Lung (tissue), 11 donors: ENCODE measurements at regions not wholly inside any gene's neighbourhood (a gene's known extent, or its start where the extent isn't known, plus 50 kb on each side); places are given as distances from the start of the nearest gene placed in this dataset.

Source experiments
- ATAC-seq: fragments of 200-7000 bp; cut with Tn5 transposase; one replicate; pipeline ENCODE4 v1.9.1; 2020; ENCODE audit warnings: moderate number of reproducible peaks; ENCODE audit not compliant: insufficient read depth, low FRiP score
- DNase-seq, 3 donors: peaks; one replicate each; pipeline ENCODE4 v3.0.0-alpha.2; 2013 to 2017
- H3K27ac ChIP-seq, 2 donors: one replicate each; pipeline ENCODE4 v1.5.1; 2013; ENCODE audit warnings: mild to moderate bottlenecking in 2 of 2, moderate library complexity in 2 of 2, control low read depth in 1 of 2, inconsistent platforms in 1 of 2, low read depth in 1 of 2, low read length in 1 of 2
- H3K27me3 ChIP-seq, 3 donors: one replicate each; pipeline ENCODE4 v1.5.1; 2013; ENCODE audit warnings: low read length in 2 of 3; ENCODE audit not compliant: control insufficient read depth in 3 of 3, insufficient read depth in 3 of 3
- H3K36me3 ChIP-seq, 4 donors: one replicate each; pipeline ENCODE4 v1.5.1; 2013; ENCODE audit warnings: low read length in 4 of 4, mild to moderate bottlenecking in 1 of 4, moderate library complexity in 1 of 4; ENCODE audit not compliant: control insufficient read depth in 4 of 4, insufficient read depth in 4 of 4
- H3K4me1 ChIP-seq, 5 donors: one replicate each; pipeline ENCODE4 v1.5.1; 2013; ENCODE audit warnings: low read length in 5 of 5, mild to moderate bottlenecking in 2 of 5, moderate library complexity in 1 of 5; ENCODE audit not compliant: control insufficient read depth in 5 of 5, insufficient read depth in 5 of 5
- H3K4me3 ChIP-seq: one replicate; pipeline ENCODE4 v1.5.1; 2013; ENCODE audit warnings: mild to moderate bottlenecking, control low read depth, moderate library complexity
- H3K9ac ChIP-seq, 2 donors: one replicate each; pipeline ENCODE4 v1.5.1; 2013; ENCODE audit warnings: low read length in 2 of 2, control low read depth in 1 of 2; ENCODE audit not compliant: insufficient read depth in 1 of 2
- H3K9me3 ChIP-seq, 4 donors: one replicate each; pipeline ENCODE4 v1.5.1; 2013; ENCODE audit warnings: low read length in 3 of 4, mild to moderate bottlenecking in 1 of 4, moderate library complexity in 1 of 4; ENCODE audit not compliant: control insufficient read depth in 4 of 4, insufficient read depth in 3 of 4
- WGBS, 2 donors: extraction: QIAGEN DNeasy Blood & Tissue Kit; methylation state at CpG; one replicate each; pipeline ENCODE4 v1.1.7; 2013; 5-methylcytosine and 5-hydroxymethylcytosine counted together
- TF ChIP-seq, protein P1 (sequence below): IDR thresholded peaks from 2 replicates; pipeline ENCODE4 v1.5.1; 2012; ENCODE audit warnings: mild to moderate bottlenecking; ENCODE audit errors: control extremely low read depth, extremely low read depth
- donor health status: control.
- donor health status: control.
- donor health status: Bipolar disorder and iron deficiency.
- donor health status: healthy.
- donor health status: DM: yes; HTN: yes; CAD: no.

DNA sequence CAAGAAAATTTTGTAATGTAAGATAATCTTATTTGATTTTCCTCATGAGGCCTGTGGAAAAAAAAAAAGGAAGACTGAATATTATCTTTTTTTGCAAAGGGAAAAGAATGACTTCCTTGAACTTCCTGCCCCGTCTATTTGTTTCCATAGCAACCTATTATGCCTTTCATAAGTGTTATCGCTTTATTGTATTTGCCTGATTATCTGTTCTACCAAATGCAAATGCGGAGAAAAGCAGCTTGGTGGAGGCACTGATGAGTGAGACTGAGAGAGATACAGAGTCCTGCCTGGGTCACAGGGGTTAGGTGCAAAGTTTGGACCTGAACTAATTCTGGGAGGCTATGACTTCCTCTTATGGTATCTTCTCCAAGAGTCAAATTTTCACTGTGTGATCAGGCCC, 334.0 kb upstream of the KCNMB2 start:
- H3K4me3 ChIP-seq: no peak overlapping the region
- ATAC-seq (no peak), DNase-seq (peak in 1 of 3 donors; percentile 35)
- H3K4me1 ChIP-seq: peaks cover 0 to 5% (median 2%) of the 10 kb centered on the region in 5 donors
- TF ChIP-seq, protein P1, sequence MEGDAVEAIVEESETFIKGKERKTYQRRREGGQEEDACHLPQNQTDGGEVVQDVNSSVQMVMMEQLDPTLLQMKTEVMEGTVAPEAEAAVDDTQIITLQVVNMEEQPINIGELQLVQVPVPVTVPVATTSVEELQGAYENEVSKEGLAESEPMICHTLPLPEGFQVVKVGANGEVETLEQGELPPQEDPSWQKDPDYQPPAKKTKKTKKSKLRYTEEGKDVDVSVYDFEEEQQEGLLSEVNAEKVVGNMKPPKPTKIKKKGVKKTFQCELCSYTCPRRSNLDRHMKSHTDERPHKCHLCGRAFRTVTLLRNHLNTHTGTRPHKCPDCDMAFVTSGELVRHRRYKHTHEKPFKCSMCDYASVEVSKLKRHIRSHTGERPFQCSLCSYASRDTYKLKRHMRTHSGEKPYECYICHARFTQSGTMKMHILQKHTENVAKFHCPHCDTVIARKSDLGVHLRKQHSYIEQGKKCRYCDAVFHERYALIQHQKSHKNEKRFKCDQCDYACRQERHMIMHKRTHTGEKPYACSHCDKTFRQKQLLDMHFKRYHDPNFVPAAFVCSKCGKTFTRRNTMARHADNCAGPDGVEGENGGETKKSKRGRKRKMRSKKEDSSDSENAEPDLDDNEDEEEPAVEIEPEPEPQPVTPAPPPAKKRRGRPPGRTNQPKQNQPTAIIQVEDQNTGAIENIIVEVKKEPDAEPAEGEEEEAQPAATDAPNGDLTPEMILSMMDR: no peak
- no peak overlapping the region for H3K9ac ChIP-seq
- H3K27me3 ChIP-seq: no peaks in the 10 kb centered on the region
- no peaks in the 10 kb centered on the region for H3K36me3 ChIP-seq
- H3K9me3 ChIP-seq: no peaks in the 10 kb centered on the region
- H3K27ac ChIP-seq: no peak overlapping the region
- 29 to 35% methylated on average over 3 of the region's 3 CpGs for WGBS, 2 donors

DNA sequence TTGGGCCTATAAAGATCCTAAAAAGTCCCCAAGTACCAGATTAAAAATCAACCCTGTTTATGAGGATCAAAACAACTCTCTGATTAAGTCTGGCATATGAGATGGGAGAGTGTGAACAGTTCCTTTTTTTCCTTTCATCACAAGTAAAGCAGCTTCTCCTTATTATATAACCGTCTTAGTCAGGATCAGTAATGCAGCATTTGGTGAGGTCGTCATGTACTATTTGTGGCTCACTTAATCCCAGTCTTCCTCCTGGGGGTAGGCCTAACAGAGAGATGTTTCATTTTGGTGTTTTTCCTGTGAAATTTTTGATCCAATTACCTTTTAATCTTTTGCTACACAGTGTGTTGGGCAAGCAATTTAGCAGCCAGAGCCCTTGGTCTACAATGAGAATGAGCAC, 333.1 kb upstream of the KCNMB2 start:
- no peaks in the 10 kb centered on the region for H3K36me3 ChIP-seq
- H3K27ac ChIP-seq: no peak overlapping the region
- no peak overlapping the region for H3K9ac ChIP-seq
- no peaks in the 10 kb centered on the region for H3K27me3 ChIP-seq
- H3K4me3 ChIP-seq: no peak overlapping the region
- no peaks in the 10 kb centered on the region for H3K9me3 ChIP-seq
- no peak for DNase-seq
- no peak for ATAC-seq
- TF ChIP-seq, protein P1: no peak
- peaks cover 0 to 5% (median 2%) of the 10 kb centered on the region in 5 donors for H3K4me1 ChIP-seq
- 31 to 60% methylated on average over 2 of the region's 2 CpGs for WGBS, 2 donors

DNA sequence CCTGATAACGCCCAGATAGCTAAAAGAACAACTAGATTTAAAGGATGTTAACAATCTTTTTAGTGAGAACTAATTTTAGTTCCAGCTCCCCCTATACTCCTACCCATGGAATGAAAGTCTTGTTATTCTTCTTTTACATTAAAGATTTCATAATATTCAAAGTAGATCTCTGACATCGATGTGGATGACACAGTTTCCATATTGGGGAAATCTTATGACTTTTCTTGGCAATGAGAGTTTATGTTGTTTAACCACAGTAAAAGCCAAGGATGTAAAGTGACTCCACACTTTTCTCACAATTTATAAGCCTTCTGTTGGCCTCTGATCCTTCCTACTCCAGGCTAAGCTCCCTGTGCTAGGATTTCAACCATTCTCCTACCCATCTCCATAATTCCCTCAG, 332.6 kb upstream of the KCNMB2 start:
- no peak overlapping the region for H3K4me3 ChIP-seq
- peaks cover 0 to 5% (median under 1%) of the 10 kb centered on the region in 5 donors for H3K4me1 ChIP-seq
- no peaks in the 10 kb centered on the region for H3K36me3 ChIP-seq
- TF ChIP-seq, protein P1: no peak
- no peaks in the 10 kb centered on the region for H3K27me3 ChIP-seq
- no peaks in the 10 kb centered on the region for H3K9me3 ChIP-seq
- WGBS, 2 donors: 76 to 79% methylated on average over 2 of the region's 2 CpGs
- DNase-seq (no peak), ATAC-seq (no peak)
- H3K9ac ChIP-seq: no peak overlapping the region
- peak overlapping the region in 1 of 2 donors; percentile 33 for H3K27ac ChIP-seq

DNA sequence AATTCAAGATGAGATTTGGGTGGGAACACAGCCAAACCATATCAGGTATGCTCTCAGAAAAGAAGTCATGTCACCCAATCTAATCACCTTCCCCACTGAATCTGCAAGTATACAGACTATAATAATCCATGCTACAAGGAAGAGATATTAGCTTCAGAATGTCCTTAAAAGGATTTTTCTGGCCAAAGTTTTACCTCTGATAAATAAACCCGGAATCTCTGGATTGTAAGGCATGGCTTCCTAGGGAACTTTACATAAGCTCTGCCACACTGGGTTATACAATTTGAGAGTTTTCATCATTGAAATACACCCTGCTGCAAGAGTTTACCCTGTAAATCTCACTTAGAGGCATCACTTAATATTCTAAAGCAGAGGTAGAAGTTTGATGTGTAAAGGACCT, 330.5 kb upstream of the KCNMB2 start:
- DNase-seq (no peak), ATAC-seq (no peak)
- TF ChIP-seq, protein P1: no peak
- Histone ChIP-seq H3K9ac (no peak overlapping the region), H3K4me1 (peaks cover 0 to 5% (median 0%) of the 10 kb centered on the region in 5 donors), H3K9me3 (no peaks in the 10 kb centered on the region), H3K27ac (no peak overlapping the region), H3K4me3 (no peak overlapping the region), H3K36me3 (no peaks in the 10 kb centered on the region), H3K27me3 (no peaks in the 10 kb centered on the region)
- 86 to 92% methylated on average over 1 of the region's 1 CpG for whole genome bisulfite sequencing, 2 donors
